MCF 10A (cell line): ENCODE measurements at regions not wholly inside any gene's neighbourhood (a gene's known extent, or its start where the extent isn't known, plus 50 kb on each side); places are given as distances from the start of the nearest gene placed in this dataset.

Experiments used
- BruUV-seq: library from RNA; stranded (reverse); fragments of 400-500 nt; replicated peaks from 2 replicates; lab custom pipeline; 2021; lab: Mats Ljungman, UMichigan
- CTCF ChIA-PET: fragments of 300-600 bp; sonication (Branson Sonifier 250); formaldehyde crosslinking; extraction: SDS; loops from one replicate; lab custom pipeline; 2021; ENCODE audit warnings: antibody characterized with exemption, inconsistent platforms; lab: Yijun Ruan, JAX
- POLR2A ChIA-PET: fragments of 300-600, 350-650 bp; sonication (Branson Sonifier 250); formaldehyde crosslinking; extraction: SDS; loops from one replicate; lab custom pipeline; 2020; ENCODE audit warnings: antibody characterized with exemption, inconsistent platforms; lab: Yijun Ruan, JAX
- DNase-seq: peaks from one replicate; pipeline ENCODE4 v3.0.0-alpha.2; 2018; ENCODE audit not compliant: unreplicated experiment
- H3K27ac Mint-ChIP-seq: one replicate; pipeline ENCODE4 v1.8.0; 2022; ENCODE audit warnings: mild to moderate bottlenecking, low read depth, mixed read lengths; ENCODE audit not compliant: unreplicated experiment
- H3K27me3 Mint-ChIP-seq: one replicate; pipeline ENCODE4 v1.8.0; 2022; ENCODE audit warnings: mixed read lengths; ENCODE audit not compliant: insufficient read depth, unreplicated experiment
- H3K36me3 Mint-ChIP-seq: one replicate; pipeline ENCODE4 v1.8.0; 2022; ENCODE audit warnings: mild to moderate bottlenecking, moderate library complexity, mixed read lengths; ENCODE audit not compliant: insufficient read depth, unreplicated experiment
- H3K4me1 Mint-ChIP-seq: one replicate; pipeline ENCODE4 v1.8.0; 2022; ENCODE audit warnings: mixed read lengths; ENCODE audit not compliant: insufficient read depth, unreplicated experiment
- H3K4me3 Mint-ChIP-seq: one replicate; pipeline ENCODE4 v1.8.0; 2022; ENCODE audit warnings: mild to moderate bottlenecking, moderate library complexity, mixed read lengths; ENCODE audit not compliant: unreplicated experiment
- H3K9me3 Mint-ChIP-seq: one replicate; pipeline ENCODE4 v1.8.0; 2022; ENCODE audit warnings: mixed read lengths; ENCODE audit not compliant: unreplicated experiment
- CTCF ChIP-seq: fragments of 200-600 bp; IDR thresholded peaks from one replicate; pipeline ENCODE4 v1.8.0; 2022; ENCODE audit warnings: antibody characterized with exemption, mild to moderate bottlenecking; ENCODE audit not compliant: unreplicated experiment
- intact Hi-C: fragments of 100-400 bp; cut with micrococcal nuclease; formaldehyde crosslinking; loops from 2 replicates; pipeline ENCODE4 v1.14.1; 2022

GRCh38 chr11:25886036-25886435 is 445.9 kb upstream of the ANO3 start:
- TF ChIP-seq CTCF: no peak
- Mint-ChIP-seq H3K4me3 (no peak overlapping the region), H3K36me3 (no peaks in the 10 kb centered on the region), H3K9me3 (no peaks in the 10 kb centered on the region), H3K4me1 (no peaks in the 10 kb centered on the region), H3K27me3 (peaks cover 8% of the 10 kb centered on the region), H3K27ac (no peak overlapping the region)
- ChIA-PET CTCF (no interaction called here), POLR2A (interaction anchor here (0.6 kb wide), 1 partner anchor 22 kb away, joined by 3 read pairs; no protein-coding TSS in a partner anchor)
- no peak for DNase-seq
- intact Hi-C loops: no loop called here
- BruUV-seq: no TSS peak

GRCh38 chr11:25890626-25891260 is 441.2 kb upstream of the ANO3 start:
- no peak for DNase-seq
- peaks cover 9% of the 10 kb centered on the region for H3K27me3 Mint-ChIP-seq
- CTCF ChIA-PET: interaction anchor here (0.6 to 0.7 kb wide), 3 partner anchors 98 to 219 kb away, joined by 3 read pairs; no protein-coding TSS in a partner anchor
- no peak overlapping the region for H3K27ac Mint-ChIP-seq
- BruUV-seq: no TSS peak
- H3K4me1 Mint-ChIP-seq: no peaks in the 10 kb centered on the region
- no peaks in the 10 kb centered on the region for H3K9me3 Mint-ChIP-seq
- intact Hi-C loops: no loop called here
- H3K36me3 Mint-ChIP-seq: no peaks in the 10 kb centered on the region
- no peak overlapping the region for H3K4me3 Mint-ChIP-seq
- POLR2A ChIA-PET: no interaction called here
- TF ChIP-seq CTCF: no peak

- no peak for DNase-seq
- POLR2A ChIA-PET: no interaction called here
- H3K36me3 Mint-ChIP-seq: no peaks in the 10 kb centered on the region
- H3K27ac Mint-ChIP-seq: no peak overlapping the region
- no peaks in the 10 kb centered on the region for H3K4me1 Mint-ChIP-seq
- no peak overlapping the region for H3K4me3 Mint-ChIP-seq
- H3K9me3 Mint-ChIP-seq: no peaks in the 10 kb centered on the region
- CTCF ChIA-PET: no interaction called here
- peaks cover 9% of the 10 kb centered on the region for H3K27me3 Mint-ChIP-seq
- intact Hi-C loops: no loop called here
- no peak for TF ChIP-seq CTCF
- no TSS peak for BruUV-seq
These were observed 440.0 kb upstream of the ANO3 start for GRCh38 chr11:25891960-25892359.

GRCh38 chr11:25899617-25900160 is 432.2 kb upstream of the ANO3 start:
- Mint-ChIP-seq H3K27me3 (no peaks in the 10 kb centered on the region), H3K4me3 (no peak overlapping the region), H3K4me1 (no peaks in the 10 kb centered on the region), H3K27ac (no peak overlapping the region), H3K9me3 (peaks cover 10% of the 10 kb centered on the region), H3K36me3 (no peaks in the 10 kb centered on the region)
- DNase-seq: no peak
- ChIA-PET CTCF (no interaction called here), POLR2A (no interaction called here)
- no peak for TF ChIP-seq CTCF
- intact Hi-C loops: no loop called here
- BruUV-seq: no TSS peak
